ENCODE measurements at regions not wholly inside any gene's neighbourhood (a gene's known extent, or its start where the extent isn't known, plus 50 kb on each side); places are given as distances from the start of the nearest gene placed in this dataset.
"Not testable (repeated sequence)": the region's sequence is repeated elsewhere in the genome, so short reads cannot be mapped to it uniquely, and the experiment has no call there.

DNA sequence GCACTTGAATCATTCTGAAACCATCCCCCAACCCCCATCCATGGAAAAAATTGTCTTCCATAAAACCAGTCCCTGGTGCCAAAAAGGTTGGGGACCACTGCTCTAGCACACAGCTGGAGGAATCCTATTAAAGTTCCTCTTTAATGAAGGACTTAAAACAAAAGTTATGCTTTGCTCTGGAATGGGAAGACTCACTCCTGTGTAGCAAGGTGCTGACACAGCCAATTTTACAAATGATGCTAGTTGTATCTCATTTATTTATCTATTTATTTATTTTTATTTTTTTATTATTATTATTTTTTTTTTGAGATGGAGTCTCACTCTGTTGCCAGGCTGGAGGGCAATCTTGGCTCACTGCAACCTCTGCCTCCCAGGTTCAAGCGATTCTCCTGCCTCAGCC, 58.9 kb upstream of the NDUFV2 start:
- POLR2A ChIA-PET = no interaction called here
- TF ChIP-seq CTCF (IDR thresholded peaks at IDR 0.05; ENCODE audit: insufficient read depth, low read depth, low read length) = no peak
- Histone ChIP-seq H3K4me3 (ENCODE audit: low read depth, low read length) (no peak overlapping the region), H3K36me3 (ENCODE audit: control insufficient read depth, insufficient read depth, low read length) (no peaks in the 10 kb centered on the region), H3K27me3 (ENCODE audit: control insufficient read depth, insufficient read depth, low read length) (no peaks in the 10 kb centered on the region)
- CTCF ChIA-PET = no interaction called here
- no peak for DNase-seq (ENCODE audit: low read depth)

GRCh38 chr18:9047715-9048114, 54.8 kb upstream of the NDUFV2 start:
- Histone ChIP-seq H3K36me3 (ENCODE audit: control insufficient read depth, insufficient read depth, low read length) (no peaks in the 10 kb centered on the region), H3K27me3 (ENCODE audit: control insufficient read depth, insufficient read depth, low read length) (no peaks in the 10 kb centered on the region), H3K4me3 (ENCODE audit: low read depth, low read length) (no peak overlapping the region)
- DNase-seq (ENCODE audit: low read depth) = no peak
- ChIA-PET CTCF (interaction anchor here (1.0 to 1.5 kb wide), 2 partner anchors 18 to 54 kb away, joined by 3 to 4 read pairs; no protein-coding TSS in a partner anchor), POLR2A (interaction anchor here (0.8 kb wide), 1 partner anchor 336 kb away, joined by 3 read pairs; no protein-coding TSS in a partner anchor)
- no peak for TF ChIP-seq CTCF (IDR thresholded peaks at IDR 0.05; ENCODE audit: insufficient read depth, low read depth, low read length)

- no peaks in the 10 kb centered on the region for H3K27me3 ChIP-seq (ENCODE audit: control insufficient read depth, insufficient read depth, low read length)
- no peak overlapping the region for H3K4me3 ChIP-seq (ENCODE audit: low read depth, low read length)
- TF ChIP-seq CTCF (IDR thresholded peaks at IDR 0.05; ENCODE audit: insufficient read depth, low read depth, low read length) = no peak
- CTCF ChIA-PET = interaction anchor here (0.6 to 1.0 kb wide), 2 partner anchors 17 to 1435 kb away, joined by 3 read pairs; no protein-coding TSS in a partner anchor
- POLR2A ChIA-PET = no interaction called here
- no peaks in the 10 kb centered on the region for H3K36me3 ChIP-seq (ENCODE audit: control insufficient read depth, insufficient read depth, low read length)
- no peak for DNase-seq (ENCODE audit: low read depth)
Measured at GRCh38 chr18:9048236-9048635, 54.3 kb upstream of the NDUFV2 start.

DNA sequence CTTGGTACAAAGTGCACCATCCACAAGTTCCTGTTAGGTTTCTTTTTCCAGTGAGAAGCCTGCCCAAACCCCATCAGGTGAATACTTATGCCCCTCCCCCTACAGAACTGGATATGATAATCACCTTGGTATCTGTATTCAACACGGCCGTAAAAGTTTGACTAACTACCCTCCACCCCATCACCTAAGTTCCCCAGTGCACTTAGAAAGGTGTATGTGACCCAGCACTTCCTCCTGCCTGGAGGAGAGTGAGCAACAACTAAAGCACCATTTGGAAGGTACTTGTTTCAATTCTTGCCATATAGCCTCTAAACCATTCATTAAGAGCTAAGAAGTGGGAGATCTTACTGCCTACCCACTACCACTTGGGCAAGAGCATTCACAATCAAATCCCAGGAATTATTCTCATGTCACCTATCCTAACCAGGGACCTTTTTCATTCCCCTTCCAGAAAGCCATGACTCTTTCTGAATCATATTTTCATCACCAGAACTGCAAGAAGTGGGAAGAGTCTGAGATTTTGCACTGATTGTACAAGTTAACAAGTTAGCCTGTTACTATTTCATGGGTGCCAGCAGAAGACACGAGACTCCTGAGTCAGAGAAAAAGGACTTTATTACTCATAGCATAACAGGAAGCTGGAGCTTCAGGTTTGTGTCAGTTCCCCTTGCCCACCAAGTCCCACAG, 53.5 kb upstream of the NDUFV2 start:
- Histone ChIP-seq H3K27me3 (ENCODE audit: control insufficient read depth, insufficient read depth, low read length) (no peaks in the 10 kb centered on the region), H3K4me3 (ENCODE audit: low read depth, low read length) (no peak overlapping the region), H3K36me3 (ENCODE audit: control insufficient read depth, insufficient read depth, low read length) (no peaks in the 10 kb centered on the region)
- no peak for DNase-seq (ENCODE audit: low read depth)
- CTCF ChIA-PET = interaction anchor here (0.6 to 0.8 kb wide), 2 partner anchors 60 to 1436 kb away, joined by 3 read pairs; no protein-coding TSS in a partner anchor
- POLR2A ChIA-PET = no interaction called here
- no peak for TF ChIP-seq CTCF (IDR thresholded peaks at IDR 0.05; ENCODE audit: insufficient read depth, low read depth, low read length)

- no peaks in the 10 kb centered on the region for H3K27me3 ChIP-seq (ENCODE audit: control insufficient read depth, insufficient read depth, low read length)
- no peak overlapping the region for H3K4me3 ChIP-seq (ENCODE audit: low read depth, low read length)
- ChIA-PET CTCF (interaction anchor here (0.8 kb wide), 1 partner anchor 60 kb away, joined by 3 read pairs; no protein-coding TSS in a partner anchor), POLR2A (no interaction called here)
- no peak for DNase-seq (ENCODE audit: low read depth)
- no peak for TF ChIP-seq CTCF (IDR thresholded peaks at IDR 0.05; ENCODE audit: insufficient read depth, low read depth, low read length)
- no peaks in the 10 kb centered on the region for H3K36me3 ChIP-seq (ENCODE audit: control insufficient read depth, insufficient read depth, low read length)
Measured at GRCh38 chr18:9049495-9049809, 53.0 kb upstream of the NDUFV2 start.

GRCh38 chr18:9050628-9051284, 51.7 kb upstream of the NDUFV2 start:
- DNase-seq (ENCODE audit: low read depth); H3K27me3 ChIP-seq (ENCODE audit: control insufficient read depth, insufficient read depth, low read length); POLR2A ChIA-PET; H3K36me3 ChIP-seq (ENCODE audit: control insufficient read depth, insufficient read depth, low read length); H3K4me3 ChIP-seq (ENCODE audit: low read depth, low read length): not testable (repeated sequence)
- CTCF ChIA-PET = interaction anchor here (1.1 kb wide), 1 partner anchor 233 kb away, joined by 3 read pairs; no protein-coding TSS in a partner anchor

All from BJ (cell line).